Common myeloid progenitor, CD34-positive (primary cell): ENCODE measurements at regions not wholly inside any gene's neighbourhood (a gene's known extent, or its start where the extent isn't known, plus 50 kb on each side); places are given as distances from the start of the nearest gene placed in this dataset.

ENCODE experiments used
- CTCF ChIA-PET: fragments of 350-600 bp; sonication (Branson Sonifier 250); formaldehyde crosslinking; loops from one replicate; lab custom pipeline; 2021; ENCODE audit warnings: antibody characterized with exemption; lab: Charles Lee
- POLR2A ChIA-PET: fragments of 350-600 bp; sonication (Branson Sonifier 250); formaldehyde crosslinking; loops from one replicate; lab custom pipeline; 2021; ENCODE audit warnings: antibody characterized with exemption; lab: Charles Lee
- DNase-seq, 3 donors: peaks; one replicate each; pipeline versions ENCODE4 v3.0.0 to v3.0.0-alpha.2; 2013
- H3K27ac ChIP-seq, 2 experiments: 1 replicate in 1 of 2; 2 replicates in 1 of 2; pipeline ENCODE4 v1.7.0; 2013; ENCODE audit warnings: inconsistent platforms in 2 of 2, low read length in 2 of 2, mild to moderate bottlenecking in 2 of 2, low read depth in 1 of 2, moderate library complexity in 1 of 2; ENCODE audit not compliant: severe bottlenecking in 2 of 2, insufficient read depth in 1 of 2, poor library complexity in 1 of 2
- H3K27me3 ChIP-seq, 5 experiments: replicated peaks in 2 of 5; 1 replicate in 3 of 5; 2 replicates in 2 of 5; pipeline versions ENCODE4 v1.6.1 to v1.7.0; 2013; ENCODE audit warnings: low read length in 4 of 5, mild to moderate bottlenecking in 2 of 5, moderate library complexity in 2 of 5, inconsistent platforms in 1 of 5; ENCODE audit not compliant: insufficient read depth in 5 of 5, control insufficient read depth in 4 of 5
- H3K36me3 ChIP-seq, 4 experiments: 1 replicate in 2 of 4; 2 replicates in 2 of 4; pipeline versions ENCODE4 v1.6.1 to v1.7.0; 2013; ENCODE audit warnings: low read length in 3 of 4, control low read depth in 1 of 4, mild to moderate bottlenecking in 1 of 4; ENCODE audit not compliant: control insufficient read depth in 4 of 4, insufficient read depth in 4 of 4
- H3K4me1 ChIP-seq, 4 experiments: 1 replicate in 3 of 4; 2 replicates in 1 of 4; pipeline versions ENCODE4 v1.6.1 to v1.7.1; 2013; ENCODE audit warnings: low read length in 3 of 4, mild to moderate bottlenecking in 3 of 4, control low read depth in 1 of 4, inconsistent platforms in 1 of 4, moderate library complexity in 1 of 4; ENCODE audit not compliant: control insufficient read depth in 4 of 4, insufficient read depth in 4 of 4; ENCODE audit errors: control extremely low read depth in 1 of 4
- H3K4me3 ChIP-seq, 7 experiments: 1 replicate in 4 of 7; 2 replicates in 3 of 7; pipeline versions ENCODE4 v1.5.1 to v1.7.0; 2013; ENCODE audit warnings: mild to moderate bottlenecking in 7 of 7, low read length in 6 of 7, moderate library complexity in 6 of 7, inconsistent platforms in 2 of 7, low read depth in 2 of 7, control low read depth in 1 of 7; ENCODE audit not compliant: insufficient read depth in 4 of 7, control insufficient read depth in 1 of 7; ENCODE audit errors: extremely low read depth in 1 of 7
- H3K9me3 ChIP-seq, 5 experiments: 1 replicate in 4 of 5; 2 replicates in 1 of 5; pipeline versions ENCODE4 v1.6.1 to v1.7.1; 2013; ENCODE audit warnings: low read length in 4 of 5, mild to moderate bottlenecking in 2 of 5, inconsistent platforms in 1 of 5, low read depth in 1 of 5, moderate library complexity in 1 of 5; ENCODE audit not compliant: control insufficient read depth in 4 of 5, insufficient read depth in 2 of 5; ENCODE audit errors: control extremely low read depth in 1 of 5
- WGBS: methylation state at CpG from one replicate; pipeline ENCODE4 v1.1.5; 2013; ENCODE audit not compliant: insufficient coverage; 5-methylcytosine and 5-hydroxymethylcytosine counted together

- Histone ChIP-seq H3K4me1 (no peaks in the 10 kb centered on the region), H3K27ac (no peak overlapping the region), H3K4me3 (no peak overlapping the region), H3K9me3 (peaks cover 0 to 9% (median 3%) of the 10 kb centered on the region in 5 experiments), H3K36me3 (no peaks in the 10 kb centered on the region), H3K27me3 (no peaks in the 10 kb centered on the region)
- 86% methylated on average over 4 of the region's 5 CpGs for WGBS
- CTCF ChIA-PET, result no interaction called here
- no peak for DNase-seq
- POLR2A ChIA-PET, result no interaction called here
Observed at GRCh38 chr5:5965132-5965531, 413.2 kb downstream of the MED10 start.

DNA sequence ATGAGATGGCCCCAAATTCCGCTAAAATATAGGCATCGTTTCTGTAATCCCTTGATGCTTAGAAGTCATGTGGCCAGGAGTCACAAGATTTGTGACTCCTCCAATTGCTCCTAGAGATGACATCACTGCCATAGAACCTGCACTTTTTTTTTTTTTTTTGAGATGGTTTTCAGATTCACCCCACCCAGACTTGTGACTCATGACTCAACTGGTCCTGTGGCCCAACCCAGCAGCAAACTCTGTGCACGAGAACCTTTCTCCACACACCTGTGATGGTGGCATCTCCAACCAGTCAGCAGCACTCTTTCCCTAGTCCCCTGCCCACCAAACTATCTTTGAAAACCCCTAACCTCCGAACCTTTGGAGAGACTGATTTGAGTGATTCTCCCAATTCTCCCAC is 414.0 kb downstream of the MED10 start:
- WGBS, result 96% methylated on average over 3 of the region's 4 CpGs
- H3K36me3 ChIP-seq, result no peaks in the 10 kb centered on the region
- POLR2A ChIA-PET, result no interaction called here
- CTCF ChIA-PET, result no interaction called here
- no peak overlapping the region for H3K27ac ChIP-seq
- H3K4me3 ChIP-seq, result no peak overlapping the region
- H3K4me1 ChIP-seq, result no peaks in the 10 kb centered on the region
- DNase-seq, result no peak
- no peaks in the 10 kb centered on the region for H3K27me3 ChIP-seq
- H3K9me3 ChIP-seq, result peaks cover 0 to 9% (median 3%) of the 10 kb centered on the region in 5 experiments

DNA sequence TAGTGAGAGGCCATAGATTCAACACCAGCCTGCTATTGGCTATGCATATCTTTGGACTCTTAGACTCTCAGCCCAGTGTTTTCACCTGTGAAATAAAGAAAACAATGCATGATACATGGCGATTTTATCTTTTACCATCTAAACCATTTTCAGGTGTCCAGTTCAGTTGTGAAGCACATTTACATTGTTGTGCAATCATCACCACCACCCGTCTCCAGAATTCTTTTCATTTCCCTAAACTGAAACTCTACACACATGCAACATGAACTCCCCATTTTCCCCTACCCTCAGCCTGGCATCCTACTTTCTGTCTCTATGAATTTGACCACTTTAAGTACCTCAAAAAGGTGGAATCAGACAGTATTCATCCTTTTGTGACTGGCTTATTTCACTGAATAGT is 420.6 kb downstream of the MED10 start:
- DNase-seq, result no peak
- Histone ChIP-seq H3K27me3 (no peaks in the 10 kb centered on the region), H3K4me3 (no peak overlapping the region), H3K36me3 (no peaks in the 10 kb centered on the region), H3K9me3 (peaks cover 0 to 2% (median 2%) of the 10 kb centered on the region in 5 experiments), H3K4me1 (no peaks in the 10 kb centered on the region), H3K27ac (no peak overlapping the region)
- 100% methylated on average over 2 of the region's 2 CpGs for WGBS
- POLR2A ChIA-PET, result no interaction called here
- CTCF ChIA-PET, result no interaction called here

DNA sequence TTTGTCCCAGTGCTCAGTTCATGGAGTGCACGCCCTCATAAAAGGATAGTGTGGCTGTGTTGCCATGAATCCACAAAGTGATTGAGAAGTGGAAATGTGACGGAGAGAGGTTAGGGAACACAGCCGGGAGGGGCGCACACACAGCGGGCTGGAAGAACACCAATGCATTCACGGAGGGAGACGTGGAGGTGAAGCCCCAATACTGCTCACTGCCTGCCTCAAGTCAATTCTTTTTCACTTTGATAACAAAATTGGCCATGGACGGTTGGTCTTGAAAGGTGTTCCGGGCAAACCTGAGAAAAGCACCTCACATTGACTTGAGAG is 424.1 kb downstream of the MED10 start:
- POLR2A ChIA-PET, result no interaction called here
- H3K4me1 ChIP-seq, result no peaks in the 10 kb centered on the region
- CTCF ChIA-PET, result no interaction called here
- peaks cover 0 to 2% (median 0%) of the 10 kb centered on the region in 5 experiments for H3K9me3 ChIP-seq
- no peak overlapping the region for H3K27ac ChIP-seq
- no peak overlapping the region for H3K4me3 ChIP-seq
- no peak for DNase-seq
- 98% methylated on average over 9 of the region's 9 CpGs for WGBS
- H3K36me3 ChIP-seq, result no peaks in the 10 kb centered on the region
- no peaks in the 10 kb centered on the region for H3K27me3 ChIP-seq

DNA sequence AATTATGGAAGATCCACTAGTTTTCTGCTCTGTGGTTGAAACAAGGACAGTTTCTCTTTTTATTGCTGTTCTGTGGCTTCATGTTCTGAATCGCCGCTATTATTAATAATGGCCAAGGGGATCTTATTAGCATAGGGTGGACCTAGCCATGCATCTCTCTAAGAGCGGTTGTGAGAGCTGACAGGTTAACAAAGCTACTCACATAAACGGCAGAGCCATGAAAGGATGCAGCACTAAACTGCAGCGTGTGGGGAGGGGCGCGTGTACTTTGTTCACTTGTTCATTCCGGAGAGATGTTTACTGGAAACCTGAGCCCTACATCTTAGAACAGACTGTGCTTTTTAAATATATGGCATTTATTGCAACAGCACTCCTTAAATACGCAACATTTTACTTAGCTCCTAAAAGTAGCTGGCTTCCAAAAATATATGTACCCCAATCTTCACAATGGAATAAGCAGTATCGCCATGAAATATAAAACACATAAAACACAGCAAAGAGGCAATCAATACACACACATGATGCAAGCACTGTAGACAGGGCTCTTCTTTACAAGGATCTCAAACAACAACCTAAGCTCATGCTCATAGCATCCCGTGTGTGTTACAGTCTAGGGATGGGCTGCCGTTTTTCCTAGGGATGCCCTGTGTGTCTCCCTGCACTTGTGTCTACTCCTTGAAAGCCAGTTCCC is 424.6 kb downstream of the MED10 start:
- H3K4me1 ChIP-seq, result no peaks in the 10 kb centered on the region
- H3K27ac ChIP-seq, result no peak overlapping the region
- H3K9me3 ChIP-seq, result peaks cover 0 to 2% (median 0%) of the 10 kb centered on the region in 5 experiments
- ChIA-PET CTCF (no interaction called here), POLR2A (no interaction called here)
- 97% methylated on average over 12 of the region's 12 CpGs for WGBS
- H3K27me3 ChIP-seq, result no peaks in the 10 kb centered on the region
- no peak overlapping the region for H3K4me3 ChIP-seq
- DNase-seq, result no peak
- H3K36me3 ChIP-seq, result no peaks in the 10 kb centered on the region

DNA sequence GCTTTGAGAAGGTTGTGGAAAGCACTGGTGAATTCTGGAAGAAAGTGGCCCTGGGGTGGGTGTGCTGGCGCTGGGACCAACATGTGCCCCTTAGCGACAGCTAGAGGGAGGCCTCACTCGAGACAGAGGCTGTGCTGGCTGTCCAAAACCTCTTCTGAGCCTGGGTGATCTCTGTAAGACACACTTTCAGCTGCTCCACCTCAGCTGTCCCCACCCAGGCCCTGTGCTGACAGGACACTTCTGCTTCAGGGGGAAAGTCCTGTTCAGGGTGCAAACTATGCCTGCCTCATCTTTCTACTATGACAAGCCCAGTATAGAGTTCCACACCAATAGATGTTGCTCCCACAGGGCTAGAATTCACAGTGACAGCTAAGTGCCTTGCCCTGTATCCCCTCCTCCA is 426.4 kb downstream of the MED10 start:
- H3K4me1 ChIP-seq, result no peaks in the 10 kb centered on the region
- 82% methylated on average over 3 of the region's 3 CpGs for WGBS
- CTCF ChIA-PET, result no interaction called here
- H3K9me3 ChIP-seq, result peaks cover 0 to 1% (median 0%) of the 10 kb centered on the region in 5 experiments
- no peaks in the 10 kb centered on the region for H3K36me3 ChIP-seq
- no peak overlapping the region for H3K4me3 ChIP-seq
- H3K27ac ChIP-seq, result no peak overlapping the region
- no peak for DNase-seq
- POLR2A ChIA-PET, result interaction anchor here (0.6 kb wide), 1 partner anchor 909 kb away, joined by 7 read pairs; no protein-coding TSS in a partner anchor
- no peaks in the 10 kb centered on the region for H3K27me3 ChIP-seq

DNA sequence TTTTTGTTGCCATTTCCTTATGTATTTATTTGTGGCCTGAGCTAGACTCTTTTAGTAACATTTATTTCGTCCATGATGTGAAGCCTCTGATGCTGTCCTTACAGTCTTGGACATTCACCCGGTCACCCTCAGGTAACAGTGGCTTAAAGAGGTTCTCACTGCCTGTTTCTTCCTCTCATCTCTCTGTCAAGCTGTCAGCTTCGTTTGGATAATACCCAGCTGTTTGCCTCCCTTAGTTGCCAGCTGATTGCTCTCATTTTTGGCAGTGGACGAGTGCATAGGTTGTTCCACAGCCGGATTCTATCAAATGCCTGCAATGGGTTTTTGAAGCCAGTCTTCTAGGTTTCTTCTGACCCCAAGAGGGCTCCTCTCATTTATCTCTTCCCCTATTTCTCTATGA is 427.7 kb downstream of the MED10 start:
- WGBS, result 77% methylated on average over 5 of the region's 5 CpGs
- Histone ChIP-seq H3K9me3 (peaks cover 0 to 1% (median 0%) of the 10 kb centered on the region in 5 experiments), H3K4me1 (no peaks in the 10 kb centered on the region), H3K27me3 (no peaks in the 10 kb centered on the region), H3K4me3 (no peak overlapping the region), H3K27ac (no peak overlapping the region), H3K36me3 (no peaks in the 10 kb centered on the region)
- ChIA-PET CTCF (no interaction called here), POLR2A (no interaction called here)
- no peak for DNase-seq
